Loucy (cell line): ENCODE measurements at regions not wholly inside any gene's neighbourhood (a gene's known extent, or its start where the extent isn't known, plus 50 kb on each side); places are given as distances from the start of the nearest gene placed in this dataset.

Source experiments
- H2AFZ ChIP-seq: fragments of 200-600 bp; sonication (generic); 2 replicates; pipeline ENCODE4 v1.6.0; 2016; ENCODE audit warnings: antibody characterized with exemption, mild to moderate bottlenecking, low read length, moderate library complexity
- H3F3A ChIP-seq: fragments of 200-600 bp; 2 replicates; pipeline ENCODE4 v1.6.0; 2016; ENCODE audit warnings: antibody characterized with exemption, low read depth, mild to moderate bottlenecking
- H3K27me3 ChIP-seq: fragments of 200-600 bp; sonication (generic); 2 replicates; pipeline ENCODE4 v1.6.1; 2014; ENCODE audit warnings: low read length, mild to moderate bottlenecking; ENCODE audit not compliant: insufficient read depth, poor library complexity, severe bottlenecking
- H3K36me3 ChIP-seq: fragments of 200-600 bp; sonication (generic); 2 replicates; pipeline ENCODE4 v1.6.1; 2016; ENCODE audit warnings: low read length; ENCODE audit not compliant: insufficient read depth
- H3K4me1 ChIP-seq: fragments of 200-600 bp; sonication (generic); 2 replicates; pipeline ENCODE4 v1.5.1; 2014; ENCODE audit warnings: low read length, mild to moderate bottlenecking; ENCODE audit not compliant: insufficient read depth, poor library complexity, severe bottlenecking
- H3K4me2 ChIP-seq: fragments of 200-600 bp; sonication (generic); 2 replicates; pipeline ENCODE4 v1.6.0; 2014; ENCODE audit warnings: antibody characterized with exemption, low read length, low read depth, mild to moderate bottlenecking; ENCODE audit not compliant: poor library complexity, severe bottlenecking
- H3K4me3 ChIP-seq: fragments of 200-600 bp; sonication (generic); 2 replicates; pipeline ENCODE4 v1.5.1; 2014; ENCODE audit warnings: low read length, mild to moderate bottlenecking, mixed read lengths; ENCODE audit not compliant: poor library complexity, severe bottlenecking
- H3K79me2 ChIP-seq: fragments of 200-600 bp; sonication (generic); 2 replicates; pipeline ENCODE4 v1.6.1; 2014; ENCODE audit warnings: low read length; ENCODE audit not compliant: insufficient read depth
- H3K9ac ChIP-seq: fragments of 200-600 bp; sonication (generic); 2 replicates; pipeline ENCODE4 v1.6.0; 2014; ENCODE audit warnings: mild to moderate bottlenecking, low read depth, low read length, moderate library complexity; ENCODE audit not compliant: poor library complexity, severe bottlenecking
- H3K9me2 ChIP-seq: fragments of 200-600 bp; sonication (generic); replicated peaks from 2 replicates; pipeline ENCODE4 v1.6.1; 2016; ENCODE audit warnings: low read depth, low read length, mixed read lengths
- H3K9me3 ChIP-seq: fragments of 200-600 bp; sonication (generic); 2 replicates; pipeline ENCODE4 v1.6.1; 2014; ENCODE audit warnings: mild to moderate bottlenecking, antibody characterized with exemption, low read length, low read depth; ENCODE audit not compliant: insufficient read depth
- H4K20me1 ChIP-seq: fragments of 200-600 bp; sonication (generic); 2 replicates; pipeline ENCODE4 v1.6.0; 2014; ENCODE audit warnings: antibody characterized with exemption, low read length, mild to moderate bottlenecking; ENCODE audit not compliant: insufficient read depth, poor library complexity, severe bottlenecking
- CTCF ChIP-seq: fragments of 200-600 bp; sonication (generic); conservative IDR thresholded peaks from 2 replicates; pipeline ENCODE4 v1.5.1; 2014; ENCODE audit warnings: mild to moderate bottlenecking, antibody characterized with exemption, low read length
- EZH2phosphoT487 ChIP-seq: fragments of 200-600 bp; IDR thresholded peaks from 2 replicates; pipeline ENCODE4 v1.6.1; 2018; ENCODE audit warnings: antibody characterized with exemption, mild to moderate bottlenecking, moderate library complexity, borderline replicate concordance

- no peak overlapping the region for H3K9ac ChIP-seq
- no peaks in the 10 kb centered on the region for H3K27me3 ChIP-seq
- no peak overlapping the region for H3K4me3 ChIP-seq
- no peak overlapping the region for H2AFZ ChIP-seq
- no peaks in the 10 kb centered on the region for H3F3A ChIP-seq
- no peaks in the 10 kb centered on the region for H3K79me2 ChIP-seq
- no peaks in the 10 kb centered on the region for H3K36me3 ChIP-seq
- no peaks in the 10 kb centered on the region for H3K4me1 ChIP-seq
- TF ChIP-seq CTCF (no peak), EZH2phosphoT487 (no peak)
- H3K4me2 ChIP-seq, result no peak overlapping the region
- H4K20me1 ChIP-seq, result no peaks in the 10 kb centered on the region
- H3K9me2 ChIP-seq, result no peaks in the 10 kb centered on the region
- no peaks in the 10 kb centered on the region; the same call in 1 of the 2 replicates for H3K9me3 ChIP-seq
Measured at GRCh38 chr11:97751405-97751804, 1269.3 kb upstream of the CNTN5 start.

GRCh38 chr11:97751952-97752351, 1268.8 kb upstream of the CNTN5 start:
- no peak for TF ChIP-seq EZH2phosphoT487
- no peak for TF ChIP-seq CTCF
- Histone ChIP-seq H2AFZ (no peak overlapping the region), H3K9ac (no peak overlapping the region), H3K27me3 (no peaks in the 10 kb centered on the region), H3K36me3 (no peaks in the 10 kb centered on the region), H3K9me3 (no peaks in the 10 kb centered on the region; the same call in 1 of the 2 replicates), H3K4me3 (no peak overlapping the region), H4K20me1 (no peaks in the 10 kb centered on the region), H3F3A (no peaks in the 10 kb centered on the region), H3K9me2 (no peaks in the 10 kb centered on the region), H3K79me2 (no peaks in the 10 kb centered on the region), H3K4me2 (no peak overlapping the region), H3K4me1 (no peaks in the 10 kb centered on the region)

- Histone ChIP-seq H3K36me3 (no peaks in the 10 kb centered on the region), H3K9me2 (no peaks in the 10 kb centered on the region), H3K79me2 (no peaks in the 10 kb centered on the region), H3K4me3 (no peak overlapping the region), H3F3A (no peaks in the 10 kb centered on the region), H3K27me3 (no peaks in the 10 kb centered on the region), H3K9me3 (no peaks in the 10 kb centered on the region; the same call in 1 of the 2 replicates), H2AFZ (no peak overlapping the region), H3K4me2 (no peak overlapping the region), H3K4me1 (no peaks in the 10 kb centered on the region), H3K9ac (no peak overlapping the region), H4K20me1 (no peaks in the 10 kb centered on the region)
- TF ChIP-seq EZH2phosphoT487 (no peak), CTCF (no peak)
Measured at GRCh38 chr11:97754976-97755375, 1265.8 kb upstream of the CNTN5 start.
